Esophagus squamous epithelium (tissue), 5 donors: ENCODE measurements at regions not wholly inside any gene's neighbourhood (a gene's known extent, or its start where the extent isn't known, plus 50 kb on each side); places are given as distances from the start of the nearest gene placed in this dataset.

Experiments used
- DNase-seq: peaks from one replicate; lab custom pipeline; 2025; lab: John Stamatoyannopoulos, UW
- H3K27ac ChIP-seq, 4 donors: fragments of 200-600 bp; sonication (generic); one replicate each; pipeline ENCODE4 v1.5.1; 2016 to 2019; ENCODE audit warnings: mild to moderate bottlenecking in 1 of 4
- H3K27me3 ChIP-seq, 4 donors: fragments of 200-600 bp; sonication (generic); 1 replicate in 3 of 4; 2 replicates in 1 of 4; pipeline versions ENCODE4 v1.5.1 to v1.6.0; 2017 to 2021; ENCODE audit warnings: antibody characterized with exemption in 1 of 4
- H3K36me3 ChIP-seq, 3 donors: fragments of 200-600 bp; sonication (generic); one replicate each; pipeline ENCODE4 v1.5.1; 2016 to 2019
- H3K4me1 ChIP-seq, 3 donors: fragments of 200-600 bp; sonication (generic); one replicate each; pipeline ENCODE4 v1.5.1; 2017 to 2019
- H3K4me3 ChIP-seq, 4 donors: fragments of 200-600 bp; sonication (generic); 1 replicate in 3 of 4; 2 replicates in 1 of 4; pipeline ENCODE4 v1.5.1; 2016 to 2019; ENCODE audit warnings: mild to moderate bottlenecking in 2 of 4, moderate library complexity in 1 of 4
- H3K9me3 ChIP-seq, 3 donors: fragments of 200-600 bp; sonication (generic); one replicate each; pipeline ENCODE4 v1.5.1; 2016 to 2019
- POLR2A ChIP-seq, 4 donors: fragments of 450-650 bp; IDR thresholded peaks; one replicate each; pipeline ENCODE4 v1.6.1; 2017; ENCODE audit warnings: antibody characterized with exemption in 4 of 4, mild to moderate bottlenecking in 4 of 4, moderate library complexity in 3 of 4
- WGBS, 2 donors: methylation state at CpG; one replicate each; pipeline ENCODE4 v1.1.5; 2018; 5-methylcytosine and 5-hydroxymethylcytosine counted together
- intact Hi-C: fragments of 100-400 bp; cut with DNase I; formaldehyde crosslinking; loops from one replicate; pipeline ENCODE4 v1.15.0; 2022
- TF ChIP-seq, protein P1 (sequence below), 6 experiments: fragments of 450-650 bp in 4 of 6; fragments of 200-600 bp in 2 of 6; sonication (generic) in 2 of 6; IDR thresholded peaks; one replicate each; pipeline ENCODE4 v1.5.1; 2016 to 2019; ENCODE audit warnings: antibody characterized with exemption in 6 of 6, mild to moderate bottlenecking in 4 of 6, moderate library complexity in 4 of 6
- donor health status: DM: yes; HTN: yes; CAD: no.

DNA sequence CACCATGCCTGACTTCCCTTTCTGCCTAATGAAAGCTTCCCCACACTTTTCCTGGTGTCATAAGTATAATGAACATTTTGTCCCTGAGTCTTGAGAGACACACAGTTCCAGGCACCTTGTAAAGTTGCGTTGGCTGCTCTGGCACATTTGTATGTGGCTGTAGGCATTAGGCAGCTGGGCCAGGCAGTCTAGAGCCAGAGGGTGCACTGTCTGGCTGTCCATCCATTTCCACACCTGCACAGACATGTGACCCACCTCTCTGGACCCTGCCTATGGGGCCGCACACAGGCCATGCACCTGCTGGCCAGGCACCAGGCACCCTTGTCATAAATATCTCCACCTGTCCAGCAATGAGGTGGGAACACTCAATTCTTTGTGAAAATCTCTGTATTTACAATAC lies 54.7 kb upstream of the ANTXRL start:
- DNase-seq: no peak
- Histone ChIP-seq H3K9me3 (no peaks in the 10 kb centered on the region), H3K4me3 (no peak overlapping the region), H3K27me3 (peaks cover 0 to 8% (median 0%) of the 10 kb centered on the region in 4 donors), H3K36me3 (no peaks in the 10 kb centered on the region), H3K27ac (no peak overlapping the region), H3K4me1 (peaks cover 0 to 8% (median 0%) of the 10 kb centered on the region in 3 donors)
- no peak for TF ChIP-seq POLR2A (IDR thresholded peaks at IDR 0.05)
- TF ChIP-seq, protein P1, sequence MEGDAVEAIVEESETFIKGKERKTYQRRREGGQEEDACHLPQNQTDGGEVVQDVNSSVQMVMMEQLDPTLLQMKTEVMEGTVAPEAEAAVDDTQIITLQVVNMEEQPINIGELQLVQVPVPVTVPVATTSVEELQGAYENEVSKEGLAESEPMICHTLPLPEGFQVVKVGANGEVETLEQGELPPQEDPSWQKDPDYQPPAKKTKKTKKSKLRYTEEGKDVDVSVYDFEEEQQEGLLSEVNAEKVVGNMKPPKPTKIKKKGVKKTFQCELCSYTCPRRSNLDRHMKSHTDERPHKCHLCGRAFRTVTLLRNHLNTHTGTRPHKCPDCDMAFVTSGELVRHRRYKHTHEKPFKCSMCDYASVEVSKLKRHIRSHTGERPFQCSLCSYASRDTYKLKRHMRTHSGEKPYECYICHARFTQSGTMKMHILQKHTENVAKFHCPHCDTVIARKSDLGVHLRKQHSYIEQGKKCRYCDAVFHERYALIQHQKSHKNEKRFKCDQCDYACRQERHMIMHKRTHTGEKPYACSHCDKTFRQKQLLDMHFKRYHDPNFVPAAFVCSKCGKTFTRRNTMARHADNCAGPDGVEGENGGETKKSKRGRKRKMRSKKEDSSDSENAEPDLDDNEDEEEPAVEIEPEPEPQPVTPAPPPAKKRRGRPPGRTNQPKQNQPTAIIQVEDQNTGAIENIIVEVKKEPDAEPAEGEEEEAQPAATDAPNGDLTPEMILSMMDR (IDR thresholded peaks at IDR 0.05): no peak
- WGBS, 2 donors: 100% methylated on average over 1 to 2 of the region's 2 CpGs
- intact Hi-C loops: no loop called here

DNA sequence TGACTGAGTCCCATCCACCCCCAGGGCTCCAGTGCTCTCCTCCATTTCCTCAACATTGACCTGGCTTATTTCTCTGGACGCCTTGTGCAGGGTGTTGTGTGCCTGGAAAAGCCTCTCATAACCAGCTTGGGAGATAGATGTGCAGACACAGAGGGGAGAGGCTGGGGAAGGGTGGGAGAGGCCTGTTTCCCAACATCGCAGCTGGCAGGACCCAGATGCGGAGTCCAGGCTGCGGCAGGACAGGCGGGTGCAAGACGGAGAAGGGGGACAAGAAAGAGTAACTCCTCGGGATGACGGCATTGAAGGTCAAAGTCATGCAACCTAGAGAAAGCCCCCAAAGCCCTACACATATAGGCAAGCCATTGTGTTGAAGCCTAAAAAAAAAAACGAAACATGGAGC lies 54.1 kb upstream of the ANTXRL start:
- intact Hi-C loops: no loop called here

DNA sequence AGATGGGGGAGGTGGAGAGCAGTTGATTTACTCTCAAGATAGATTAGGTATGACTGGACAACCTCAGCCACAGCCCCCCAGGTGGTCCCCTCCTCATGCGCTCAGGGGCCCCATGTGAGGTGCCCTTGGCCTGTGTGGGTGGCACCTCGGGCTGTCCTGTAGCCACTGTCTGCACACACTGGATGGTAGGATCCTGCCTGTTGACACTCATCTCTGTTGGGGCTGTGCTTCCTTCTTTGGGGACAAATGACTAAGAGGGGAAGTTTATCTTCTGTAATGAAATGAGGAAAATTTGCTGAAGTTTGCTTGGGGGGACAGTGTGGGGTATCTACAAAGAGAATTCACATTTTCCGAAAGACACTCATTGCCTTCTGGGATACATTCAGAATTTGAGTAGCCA lies 53.6 kb upstream of the ANTXRL start:
- Histone ChIP-seq H3K27ac (no peak overlapping the region), H3K4me3 (no peak overlapping the region), H3K4me1 (peaks cover 0 to 8% (median 0%) of the 10 kb centered on the region in 3 donors), H3K27me3 (peaks cover 0 to 2% (median 0%) of the 10 kb centered on the region in 4 donors), H3K36me3 (no peaks in the 10 kb centered on the region), H3K9me3 (no peaks in the 10 kb centered on the region)
- intact Hi-C loops: no loop called here
- WGBS, 2 donors: 69 to 93% methylated on average over 3 of the region's 3 CpGs
- no peak for TF ChIP-seq POLR2A (IDR thresholded peaks at IDR 0.05)
- TF ChIP-seq, protein P1 (IDR thresholded peaks at IDR 0.05): no peak
- DNase-seq: no peak

More for the DNA sequence above, 54.1 kb upstream of the ANTXRL start:
- Histone ChIP-seq H3K27ac (no peak overlapping the region), H3K9me3 (no peaks in the 10 kb centered on the region), H3K27me3 (peaks cover 0 to 7% (median 0%) of the 10 kb centered on the region in 4 donors), H3K4me3 (no peak overlapping the region), H3K4me1 (peaks cover 0 to 8% (median 0%) of the 10 kb centered on the region in 3 donors), H3K36me3 (no peaks in the 10 kb centered on the region)
- TF ChIP-seq, protein P1 (IDR thresholded peaks at IDR 0.05): no peak
- no peak for TF ChIP-seq POLR2A (IDR thresholded peaks at IDR 0.05)
- DNase-seq: no peak
- 91 to 94% methylated on average over 8 to 9 of the region's 9 CpGs for WGBS, 2 donors

DNA sequence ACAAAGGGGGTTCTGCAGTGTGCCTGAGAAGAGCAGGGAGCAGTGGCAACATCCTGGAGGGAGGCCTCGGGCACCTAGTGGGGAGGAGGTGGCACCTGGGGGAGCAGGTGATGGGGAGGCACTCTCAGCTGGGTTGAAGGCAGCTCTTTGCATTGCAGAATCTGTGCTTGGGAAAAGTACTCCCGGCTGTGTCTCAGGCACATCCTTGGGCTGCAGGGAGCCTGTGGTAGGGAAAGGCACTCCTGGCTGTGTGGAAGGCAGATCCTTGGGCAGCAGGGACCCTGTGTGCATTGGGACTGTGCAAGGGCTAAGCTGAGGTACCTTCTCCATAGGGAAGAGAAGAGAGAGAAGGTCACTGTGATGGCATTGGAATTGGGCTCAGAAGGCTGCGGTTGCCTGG lies 52.8 kb upstream of the ANTXRL start:
- H3K27me3 ChIP-seq: no peaks in the 10 kb centered on the region
- peaks cover 0 to 3% (median 0%) of the 10 kb centered on the region in 3 donors for H3K4me1 ChIP-seq
- no peak for DNase-seq
- no peak overlapping the region for H3K4me3 ChIP-seq
- TF ChIP-seq POLR2A (IDR thresholded peaks at IDR 0.05): no peak
- TF ChIP-seq, protein P1 (IDR thresholded peaks at IDR 0.05): no peak
- H3K27ac ChIP-seq: no peak overlapping the region
- H3K9me3 ChIP-seq: no peaks in the 10 kb centered on the region
- WGBS, 2 donors: 70 to 80% methylated on average over 2 to 3 of the region's 3 CpGs
- intact Hi-C loops: no loop called here
- H3K36me3 ChIP-seq: no peaks in the 10 kb centered on the region

DNA sequence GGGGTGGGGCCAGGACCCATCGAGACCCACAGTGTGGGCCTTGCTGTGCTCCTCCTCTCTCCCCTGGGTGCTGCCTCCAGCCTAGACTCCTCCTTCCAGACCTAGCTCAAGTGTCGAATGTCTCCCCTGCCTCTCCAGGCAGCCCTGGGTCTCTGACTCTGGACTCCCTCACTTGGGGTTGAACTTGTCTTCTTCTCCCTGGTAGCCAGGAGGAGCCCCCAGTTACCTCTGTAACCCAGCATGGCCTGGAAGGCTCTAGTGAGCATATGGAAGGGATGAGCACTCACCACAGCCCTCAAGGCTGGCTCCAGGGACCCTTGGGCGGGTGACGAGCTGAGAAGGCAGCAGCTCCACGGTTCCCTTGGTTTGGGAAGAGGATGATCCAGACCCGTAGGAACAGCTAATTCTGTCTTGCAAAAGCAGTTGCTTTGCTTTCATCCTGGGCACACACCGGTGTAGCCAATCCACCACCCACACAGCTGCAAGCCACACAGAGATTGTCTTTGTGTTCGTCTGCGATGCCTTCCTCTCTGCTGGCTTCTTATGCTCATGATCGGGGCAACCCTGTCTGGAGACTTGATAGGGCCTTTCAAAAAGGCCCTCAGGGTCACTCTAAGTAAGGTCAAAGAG lies 52.3 kb upstream of the ANTXRL start:
- WGBS, 2 donors: 82 to 89% methylated on average over 8 to 9 of the region's 10 CpGs
- intact Hi-C loops: no loop called here
- Histone ChIP-seq H3K4me1 (no peaks in the 10 kb centered on the region), H3K4me3 (no peak overlapping the region), H3K27ac (no peak overlapping the region), H3K27me3 (no peaks in the 10 kb centered on the region), H3K36me3 (no peaks in the 10 kb centered on the region), H3K9me3 (no peaks in the 10 kb centered on the region)
- DNase-seq: no peak
- TF ChIP-seq, protein P1 (IDR thresholded peaks at IDR 0.05): no peak
- TF ChIP-seq POLR2A (IDR thresholded peaks at IDR 0.05): no peak
